AG09319 (cell line): ENCODE measurements at regions not wholly inside any gene's neighbourhood (a gene's known extent, or its start where the extent isn't known, plus 50 kb on each side); places are given as distances from the start of the nearest gene placed in this dataset.

Experiments
- DNase-seq: peaks from one replicate; pipeline ENCODE4 v3.0.0-alpha.2; 2010; ENCODE audit warnings: low read depth; ENCODE audit errors: extremely low read depth
- CTCF ChIP-seq: IDR thresholded peaks from 2 replicates; pipeline ENCODE4 v1.5.1; 2011; ENCODE audit warnings: low read depth, mild to moderate bottlenecking, inconsistent platforms, low read length, moderate library complexity

- no peak for TF ChIP-seq CTCF
These were observed 391.0 kb downstream of the TMEM232 start for GRCh38 chr5:110335361-110336066.

GRCh38 chr5:110338341-110339083, 388.0 kb downstream of the TMEM232 start:
- no peak for DNase-seq
- no peak for TF ChIP-seq CTCF

More at GRCh38 chr5:110335361-110336066, 391.0 kb downstream of the TMEM232 start:
- DNase-seq = peak; percentile 92

GRCh38 chr5:110339399-110339798, 387.1 kb downstream of the TMEM232 start:
- TF ChIP-seq CTCF = no peak
- no peak for DNase-seq

DNA sequence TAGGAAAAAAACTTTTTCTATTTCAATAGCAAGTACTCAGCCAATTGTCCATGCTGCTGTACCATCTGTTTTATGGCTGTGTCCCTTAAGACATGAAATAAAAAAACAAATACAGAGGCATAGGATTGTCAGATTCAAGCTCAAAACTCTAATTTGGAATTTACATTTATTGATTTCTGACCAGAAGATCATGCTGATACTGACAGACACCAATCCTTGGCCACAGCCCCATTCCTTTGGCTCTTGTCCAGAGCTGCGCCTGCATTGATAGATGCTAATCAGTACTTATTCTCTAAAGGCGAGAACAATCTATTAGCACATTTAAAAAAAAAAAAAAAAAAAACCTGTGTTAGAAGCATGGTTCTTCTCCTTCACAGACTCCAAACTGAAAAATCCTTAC, 384.6 kb downstream of the TMEM232 start:
- no peak for TF ChIP-seq CTCF
- DNase-seq = no peak

GRCh38 chr5:110342683-110343082, 383.8 kb downstream of the TMEM232 start:
- no peak for TF ChIP-seq CTCF
- no peak for DNase-seq

- DNase-seq = no peak
- TF ChIP-seq CTCF = no peak
These were observed 382.9 kb downstream of the TMEM232 start for GRCh38 chr5:110343616-110344015.

GRCh38 chr5:110345623-110346022, 380.8 kb downstream of the TMEM232 start:
- TF ChIP-seq CTCF = no peak

More at GRCh38 chr5:110345623-110346022, 380.8 kb downstream of the TMEM232 start:
- no peak for DNase-seq
